Lower leg skin (tissue), 4 donors: ENCODE measurements at regions not wholly inside any gene's neighbourhood (a gene's known extent, or its start where the extent isn't known, plus 50 kb on each side); places are given as distances from the start of the nearest gene placed in this dataset.
"Not testable (repeated sequence)": the region's sequence is repeated elsewhere in the genome, so short reads cannot be mapped to it uniquely, and the experiment has no call there.

Experiments used
- DNase-seq, 2 donors: peaks; one replicate each; pipeline ENCODE4 v3.0.0-alpha.2; 2019; ENCODE audit warnings: low spot score in 2 of 2
- H3K4me3 ChIP-seq: fragments of 200-600 bp; sonication (generic); 2 replicates; pipeline ENCODE4 v1.5.1; 2017; ENCODE audit warnings: mild to moderate bottlenecking, low read depth; ENCODE audit not compliant: poor library complexity, severe bottlenecking
- CTCF ChIP-seq, 3 donors: fragments of 450-650 bp; IDR thresholded peaks; one replicate each; pipeline ENCODE4 v1.5.1; 2016; ENCODE audit warnings: antibody characterized with exemption in 3 of 3, mild to moderate bottlenecking in 3 of 3, moderate library complexity in 2 of 3
- POLR2A ChIP-seq, 2 donors: fragments of 450-650 bp; IDR thresholded peaks; one replicate each; pipeline ENCODE4 v1.6.1; 2016 to 2017; ENCODE audit warnings: antibody characterized with exemption in 2 of 2, mild to moderate bottlenecking in 1 of 2, moderate library complexity in 1 of 2
- WGBS, 2 donors: methylation state at CpG; one replicate each; pipeline ENCODE4 v1.1.5; 2018; 5-methylcytosine and 5-hydroxymethylcytosine counted together
- intact Hi-C: fragments of 100-400 bp; cut with DNase I; formaldehyde crosslinking; loops from one replicate; pipeline ENCODE4 v1.15.0; 2023; ENCODE audit warnings: low total_unique reads

- no peak for DNase-seq
- 86 to 87% methylated on average over 6 of the region's 6 CpGs for WGBS, 2 donors
- no peak for TF ChIP-seq CTCF (IDR thresholded peaks at IDR 0.05)
- TF ChIP-seq POLR2A (IDR thresholded peaks at IDR 0.05) = no peak
- H3K4me3 ChIP-seq = no peak overlapping the region
- intact Hi-C loops = no loop called here
These were observed 158.1 kb downstream of the SOX4 start for GRCh38 chr6:21751608-21752007.

DNA sequence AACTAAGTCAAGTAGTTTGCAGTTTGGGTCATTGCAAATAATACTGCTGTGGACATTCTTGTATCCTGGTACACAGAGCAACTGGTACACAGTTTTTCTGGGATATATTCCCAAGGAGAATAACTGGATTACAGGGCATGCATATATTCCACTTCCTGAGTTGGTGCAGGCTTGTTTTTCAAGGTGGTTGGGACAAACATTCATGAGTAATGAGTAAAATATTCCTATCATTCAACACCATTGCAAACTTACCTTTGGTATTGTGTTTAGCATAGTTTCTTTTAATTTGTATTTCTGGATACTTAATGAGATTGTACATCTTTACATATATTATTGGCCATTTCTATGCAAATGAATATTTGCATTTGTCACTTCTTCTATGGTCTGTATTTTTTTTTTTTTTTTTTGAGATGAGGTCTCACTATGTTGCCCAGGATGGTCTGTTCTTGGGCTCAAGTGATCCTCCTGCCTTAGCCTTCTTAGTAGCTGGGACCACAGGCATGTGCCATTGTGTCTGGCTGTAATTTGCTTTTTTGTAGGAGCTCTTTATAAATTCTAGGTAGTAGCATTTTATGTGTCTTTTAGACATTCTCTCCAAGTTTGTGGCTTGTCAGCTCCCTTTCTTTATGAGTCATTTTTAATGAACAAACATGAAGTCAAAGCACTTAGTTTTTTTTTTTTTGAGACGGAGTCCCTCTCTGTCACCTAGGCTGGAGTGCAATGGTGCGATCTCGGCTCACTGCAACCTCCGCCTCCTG, 158.7 kb downstream of the SOX4 start:
- TF ChIP-seq CTCF (IDR thresholded peaks at IDR 0.05) (no peak), POLR2A (IDR thresholded peaks at IDR 0.05) (no peak)
- whole genome bisulfite sequencing, 2 donors = 83 to 88% methylated on average over 4 of the region's 4 CpGs
- no peak for DNase-seq
- H3K4me3 ChIP-seq = no peak overlapping the region
- intact Hi-C loops = no loop called here

GRCh38 chr6:21753241-21754108, 159.9 kb downstream of the SOX4 start:
- intact Hi-C loops = no loop called here
- no peak for DNase-seq
- WGBS, 2 donors = 76 to 81% methylated on average over 11 of the region's 11 CpGs
- no peak overlapping the region for H3K4me3 ChIP-seq
- TF ChIP-seq CTCF (IDR thresholded peaks at IDR 0.05) (no peak), POLR2A (IDR thresholded peaks at IDR 0.05) (no peak)

GRCh38 chr6:21754891-21755290, 161.3 kb downstream of the SOX4 start:
- 60 to 68% methylated on average over 5 of the region's 5 CpGs for WGBS, 2 donors
- no peak for DNase-seq
- intact Hi-C loops = no loop called here
- TF ChIP-seq CTCF (IDR thresholded peaks at IDR 0.05) (no peak), POLR2A (IDR thresholded peaks at IDR 0.05) (no peak)
- H3K4me3 ChIP-seq = no peak overlapping the region

DNA sequence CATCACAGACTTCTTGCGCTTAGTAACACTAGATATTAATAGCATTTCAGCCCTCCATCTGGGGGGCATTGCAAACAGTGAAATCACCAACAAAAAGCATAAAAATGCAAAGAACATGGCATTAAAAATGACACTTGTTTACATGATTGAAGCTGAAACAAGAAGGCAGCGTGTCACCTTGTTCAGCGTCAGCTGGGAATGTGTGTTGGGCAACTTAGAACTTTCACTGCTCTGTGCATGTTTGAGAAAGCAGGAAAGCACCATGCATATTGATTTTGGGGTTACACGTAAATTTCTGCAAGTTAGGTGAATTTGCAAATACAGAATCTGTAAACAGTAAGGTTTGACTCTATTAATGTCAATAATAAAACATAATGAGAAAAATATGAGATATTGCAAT, 162.9 kb downstream of the SOX4 start:
- H3K4me3 ChIP-seq = no peak overlapping the region
- no peak for TF ChIP-seq CTCF (IDR thresholded peaks at IDR 0.05)
- no peak for TF ChIP-seq POLR2A (IDR thresholded peaks at IDR 0.05)
- DNase-seq = no peak
- 82 to 96% methylated on average over 4 of the region's 4 CpGs for WGBS, 2 donors
- intact Hi-C loops = no loop called here

DNA sequence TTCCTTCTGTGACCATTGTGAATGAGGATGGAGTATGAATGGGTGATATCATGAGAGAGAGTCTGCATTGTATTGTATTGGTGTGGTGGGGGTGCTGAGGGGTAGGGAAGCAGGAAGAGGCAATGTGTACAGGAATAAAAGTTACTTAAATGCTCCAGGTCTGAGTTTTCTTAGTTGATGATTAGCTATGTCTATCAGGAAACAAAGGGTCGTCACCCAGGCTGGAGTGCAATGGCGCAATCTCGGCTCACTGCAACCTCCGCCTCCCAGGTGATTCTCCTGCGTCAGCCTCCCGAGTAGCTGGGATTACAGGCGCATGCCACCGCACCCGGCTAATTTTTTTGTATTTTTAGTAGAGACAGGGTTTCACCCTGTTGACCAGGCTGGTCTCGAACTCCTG, 163.8 kb downstream of the SOX4 start:
- 93 to 95% methylated on average over 10 of the region's 10 CpGs for WGBS, 2 donors
- H3K4me3 ChIP-seq, intact Hi-C loops, DNase-seq: not testable (repeated sequence)
